ENCODE measurements at regions not wholly inside any gene's neighbourhood (a gene's known extent, or its start where the extent isn't known, plus 50 kb on each side); places are given as distances from the start of the nearest gene placed in this dataset.

- TF ChIP-seq POLR2AphosphoS5 (IDR thresholded peaks at IDR 0.05; ENCODE audit: insufficient read depth in 1 of 2, low read depth in 1 of 2) (no peak), CTCF (IDR thresholded peaks at IDR 0.05) (no peak), POLR2A (IDR thresholded peaks at IDR 0.05) (no peak)
These were observed 1059.6 kb downstream of the HACE1 start for GRCh38 chr6:103799971-103800670.
